Adrenal gland (tissue), 5 donors: ENCODE measurements at regions not wholly inside any gene's neighbourhood (a gene's known extent, or its start where the extent isn't known, plus 50 kb on each side); places are given as distances from the start of the nearest gene placed in this dataset.
"Not testable (repeated sequence)": the region's sequence is repeated elsewhere in the genome, so short reads cannot be mapped to it uniquely, and the experiment has no call there.

Experiments used
- POLR2A ChIP-seq, 2 donors: fragments of 450-650 bp; IDR thresholded peaks; one replicate each; pipeline ENCODE4 v1.6.1; 2017; ENCODE audit warnings: antibody characterized with exemption in 2 of 2, mild to moderate bottlenecking in 2 of 2, moderate library complexity in 1 of 2
- TF ChIP-seq, protein P1 (sequence below), 6 experiments: fragments of 450-650 bp in 4 of 6; fragments of 200-600 bp in 2 of 6; sonication (generic) in 1 of 6; IDR thresholded peaks; 1 replicate in 5 of 6; 2 replicates in 1 of 6; pipeline versions ENCODE4 v1.5.1 to v1.8.0; 2016 to 2021; ENCODE audit warnings: antibody characterized with exemption in 6 of 6, mild to moderate bottlenecking in 2 of 6, moderate library complexity in 1 of 6
- donor health status: DM: no; HTN: no; CAD: no.

GRCh38 chr9:86475255-86475654 is 121.0 kb upstream of the TUT7 start:
- TF ChIP-seq, protein P1, sequence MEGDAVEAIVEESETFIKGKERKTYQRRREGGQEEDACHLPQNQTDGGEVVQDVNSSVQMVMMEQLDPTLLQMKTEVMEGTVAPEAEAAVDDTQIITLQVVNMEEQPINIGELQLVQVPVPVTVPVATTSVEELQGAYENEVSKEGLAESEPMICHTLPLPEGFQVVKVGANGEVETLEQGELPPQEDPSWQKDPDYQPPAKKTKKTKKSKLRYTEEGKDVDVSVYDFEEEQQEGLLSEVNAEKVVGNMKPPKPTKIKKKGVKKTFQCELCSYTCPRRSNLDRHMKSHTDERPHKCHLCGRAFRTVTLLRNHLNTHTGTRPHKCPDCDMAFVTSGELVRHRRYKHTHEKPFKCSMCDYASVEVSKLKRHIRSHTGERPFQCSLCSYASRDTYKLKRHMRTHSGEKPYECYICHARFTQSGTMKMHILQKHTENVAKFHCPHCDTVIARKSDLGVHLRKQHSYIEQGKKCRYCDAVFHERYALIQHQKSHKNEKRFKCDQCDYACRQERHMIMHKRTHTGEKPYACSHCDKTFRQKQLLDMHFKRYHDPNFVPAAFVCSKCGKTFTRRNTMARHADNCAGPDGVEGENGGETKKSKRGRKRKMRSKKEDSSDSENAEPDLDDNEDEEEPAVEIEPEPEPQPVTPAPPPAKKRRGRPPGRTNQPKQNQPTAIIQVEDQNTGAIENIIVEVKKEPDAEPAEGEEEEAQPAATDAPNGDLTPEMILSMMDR (IDR thresholded peaks at IDR 0.05), result not testable (repeated sequence)
- not testable (repeated sequence) for TF ChIP-seq POLR2A (IDR thresholded peaks at IDR 0.05)
